GM19023 (cell line): ENCODE measurements at regions not wholly inside any gene's neighbourhood (a gene's known extent, or its start where the extent isn't known, plus 50 kb on each side); places are given as distances from the start of the nearest gene placed in this dataset.
"Not testable (repeated sequence)": the region's sequence is repeated elsewhere in the genome, so short reads cannot be mapped to it uniquely, and the experiment has no call there.

Source experiments
- ATAC-seq: cut with Tn5 transposase; IDR thresholded peaks from one replicate; pipeline ENCODE4 v1.9.1; 2021; ENCODE audit warnings: mild to moderate bottlenecking, moderate library complexity; ENCODE audit not compliant: unreplicated experiment

DNA sequence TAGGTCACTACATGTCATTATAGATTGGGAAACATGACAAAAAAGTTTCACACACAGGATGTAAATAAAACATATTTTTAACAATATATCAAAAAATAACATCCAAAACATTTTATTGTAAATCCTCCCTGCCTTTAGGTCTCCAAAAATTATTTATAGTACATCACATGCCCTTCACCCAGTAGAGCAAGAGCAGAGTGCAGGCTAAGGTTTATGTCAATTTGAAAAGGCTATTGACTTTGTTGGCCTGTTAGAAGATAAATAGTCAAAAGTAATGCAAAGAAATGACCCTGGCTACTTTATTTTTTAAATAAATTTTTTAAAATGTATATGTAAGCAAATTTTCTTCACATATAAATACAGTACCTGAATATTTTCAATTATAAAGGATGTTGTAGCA is 983.7 kb downstream of the RAB28 start:
- ATAC-seq: no peak

DNA sequence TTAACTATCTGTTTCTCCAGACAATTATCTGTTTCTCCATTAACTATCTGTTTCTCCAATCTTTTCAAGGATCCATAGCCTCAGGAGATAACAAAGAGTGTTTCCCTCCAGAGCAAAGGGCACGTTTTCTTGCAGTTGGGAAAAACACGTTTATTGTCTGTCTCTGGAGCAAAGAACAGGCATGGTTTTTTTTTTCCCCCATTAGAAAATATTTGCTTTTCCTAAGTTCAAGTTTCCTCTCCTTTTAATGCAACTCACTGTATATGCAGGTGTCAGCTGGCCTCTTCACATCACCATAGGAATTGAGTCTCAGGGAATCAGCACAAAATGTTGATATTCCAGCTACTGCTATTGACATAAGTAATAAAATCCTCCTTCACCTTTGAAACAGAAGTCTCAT is 984.4 kb downstream of the RAB28 start:
- ATAC-seq: no peak

DNA sequence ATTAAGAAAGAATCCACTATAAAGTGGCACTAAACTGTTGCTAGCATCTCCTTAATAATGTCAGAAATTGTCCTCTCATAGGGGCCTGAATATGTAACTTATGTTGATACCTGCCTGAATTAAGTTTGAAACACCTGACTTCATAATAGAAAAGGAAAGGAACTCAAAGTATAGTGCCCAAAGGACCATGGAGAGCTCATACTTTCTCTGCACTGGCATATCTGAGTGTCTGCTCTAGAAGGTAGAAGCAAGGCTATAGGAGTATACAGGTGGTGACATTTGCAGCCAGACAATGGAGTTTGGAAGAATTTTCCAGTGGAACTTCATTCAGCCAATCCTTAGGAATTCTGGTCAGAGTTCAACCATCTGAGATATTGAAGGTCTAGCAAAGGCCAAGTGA is 988.9 kb downstream of the RAB28 start:
- ATAC-seq: no peak

DNA sequence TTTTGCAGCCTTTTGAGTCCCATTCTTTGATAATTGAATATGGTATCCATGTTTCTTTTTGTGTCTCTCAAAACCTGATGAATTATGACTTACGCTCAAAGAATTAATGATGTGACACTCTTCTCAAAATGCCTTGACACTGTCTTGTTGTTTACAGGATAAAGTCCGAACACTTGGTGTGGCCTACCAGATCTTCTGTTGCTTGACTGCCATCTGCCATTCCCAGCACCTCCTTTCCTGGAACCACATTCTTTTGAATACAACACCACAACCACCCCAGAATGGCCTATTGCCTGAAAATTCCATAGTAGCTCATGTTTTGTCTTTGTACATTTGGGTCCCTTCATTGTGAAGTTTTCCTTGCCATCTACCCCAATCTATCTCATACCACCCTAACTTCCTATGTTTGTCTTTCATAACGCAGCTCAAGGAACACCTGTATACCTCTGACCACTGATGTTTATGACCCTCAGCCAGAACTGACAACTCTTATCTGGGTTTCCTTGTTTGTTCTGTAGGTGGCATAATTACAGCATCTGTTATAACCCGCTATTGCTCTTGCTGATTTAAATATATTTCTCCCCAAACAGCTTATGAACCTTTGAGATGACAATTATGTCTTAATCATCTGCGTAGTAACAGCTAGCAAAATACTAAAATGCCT is 991.3 kb downstream of the RAB28 start:
- no peak for ATAC-seq

DNA sequence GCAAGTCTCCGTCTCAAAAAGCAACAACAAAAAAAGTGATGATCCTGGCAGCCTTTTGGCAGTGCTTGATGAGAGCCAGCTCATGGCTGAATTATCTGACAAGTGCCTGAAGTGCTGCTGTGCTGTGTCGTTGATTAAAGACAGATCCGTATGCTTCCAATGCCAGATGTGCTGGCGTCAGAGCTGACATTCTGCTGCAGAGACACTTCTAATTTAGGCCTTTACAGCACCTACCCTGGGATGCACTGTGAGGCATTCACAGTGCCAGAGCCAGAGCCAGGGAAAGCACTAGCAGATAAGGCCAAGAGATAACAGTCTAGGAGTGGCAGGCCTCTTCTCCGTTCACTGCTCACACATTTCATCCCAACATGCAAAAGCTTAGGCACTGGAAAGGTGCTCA is 995.5 kb downstream of the RAB28 start:
- no peak for ATAC-seq

DNA sequence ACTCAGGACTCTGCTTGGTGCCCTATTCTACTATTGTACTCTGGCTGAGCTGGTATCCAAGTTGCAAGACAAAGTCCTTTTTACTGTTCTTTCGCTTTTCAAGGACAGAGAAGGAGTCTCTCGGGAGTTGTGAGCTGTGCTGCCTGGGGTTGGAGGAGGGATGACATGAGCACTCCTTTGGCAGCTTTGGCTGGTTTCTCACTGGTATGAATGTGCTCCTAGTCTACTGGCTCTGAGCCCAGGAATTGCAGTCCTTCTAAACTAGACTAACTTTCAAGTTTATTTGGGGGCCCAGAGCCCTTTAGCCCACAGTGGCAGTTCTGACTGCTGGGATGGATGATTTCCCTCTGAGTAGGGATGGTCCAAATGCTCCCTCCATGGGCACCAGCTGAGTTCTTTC is 997.1 kb downstream of the RAB28 start:
- ATAC-seq: no peak

DNA sequence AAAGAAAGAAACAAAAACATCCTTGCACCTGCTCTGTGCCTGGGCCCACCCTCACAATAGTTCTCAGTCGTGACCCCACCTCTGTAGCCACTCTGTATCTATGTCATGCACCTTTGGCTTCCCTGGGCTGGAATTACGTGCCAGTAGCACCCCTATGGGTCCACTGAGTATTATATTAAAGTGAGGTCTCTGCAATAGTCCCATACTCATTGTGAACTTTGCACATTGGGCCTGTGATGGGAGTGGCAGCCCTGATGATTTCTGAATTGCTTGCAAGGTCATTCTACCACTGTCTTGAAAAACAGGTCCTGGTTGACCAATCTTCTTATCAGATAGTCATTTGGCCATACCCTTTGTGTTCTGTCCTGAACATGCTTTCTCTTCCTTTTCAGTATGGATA is 1012.1 kb downstream of the RAB28 start:
- no peak for ATAC-seq

DNA sequence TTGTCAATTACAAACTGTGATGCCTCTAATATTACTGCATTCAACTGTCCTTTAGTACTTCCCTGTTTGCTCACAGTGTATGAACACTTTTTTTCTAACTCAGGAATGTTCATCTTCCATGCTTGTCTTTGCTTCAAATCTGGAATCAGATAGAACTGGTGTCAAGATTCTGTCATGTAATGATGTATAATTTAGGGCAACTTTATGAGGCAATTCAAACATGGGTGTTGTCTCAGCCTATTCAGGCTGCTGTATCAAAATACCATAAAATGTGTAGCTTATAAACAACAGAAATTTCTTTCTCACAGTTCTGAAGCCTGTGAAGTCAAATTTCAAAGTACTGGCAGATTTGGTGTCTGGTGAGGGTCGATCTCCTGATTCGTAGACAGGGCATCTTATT is 1012.9 kb downstream of the RAB28 start:
- ATAC-seq: no peak

DNA sequence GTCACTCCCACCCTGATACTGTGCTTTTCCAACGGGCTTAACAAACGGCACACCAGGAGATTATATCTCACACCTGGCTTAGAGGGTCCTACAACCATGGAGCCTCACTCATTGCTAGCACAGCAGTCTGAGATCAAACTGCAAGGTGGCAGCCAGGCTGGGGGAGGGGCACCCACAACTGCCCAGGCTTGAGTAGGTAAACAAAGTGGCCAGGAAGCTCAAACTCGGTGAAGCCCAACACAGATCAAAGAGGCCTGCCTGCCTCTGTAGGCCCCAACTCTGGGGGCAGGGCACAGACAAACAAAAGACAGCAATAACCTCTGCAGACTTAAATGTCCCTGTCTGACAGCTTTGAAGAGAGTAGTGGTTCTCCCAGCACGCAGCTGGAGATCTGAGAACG is 1022.6 kb downstream of the RAB28 start:
- not testable (repeated sequence) for ATAC-seq

DNA sequence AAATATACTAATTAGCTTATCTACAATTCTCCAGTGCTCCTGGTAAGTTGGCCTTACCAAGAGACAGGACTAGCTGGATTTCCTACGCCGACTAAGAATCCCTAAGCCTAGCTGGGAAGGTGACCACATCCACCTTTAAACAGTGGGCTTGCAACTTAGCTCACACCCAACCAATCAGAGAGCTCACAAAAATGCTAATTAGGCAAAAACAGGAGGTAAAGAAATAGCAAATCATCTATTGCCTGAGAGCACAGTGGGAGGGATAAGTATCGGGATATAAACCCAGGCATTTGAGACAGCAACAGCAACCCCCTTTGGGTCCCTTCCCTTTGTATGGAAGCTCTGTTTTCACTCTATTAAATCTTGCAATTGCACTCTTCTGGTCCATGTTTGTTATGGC is 1025.0 kb downstream of the RAB28 start:
- no peak for ATAC-seq

DNA sequence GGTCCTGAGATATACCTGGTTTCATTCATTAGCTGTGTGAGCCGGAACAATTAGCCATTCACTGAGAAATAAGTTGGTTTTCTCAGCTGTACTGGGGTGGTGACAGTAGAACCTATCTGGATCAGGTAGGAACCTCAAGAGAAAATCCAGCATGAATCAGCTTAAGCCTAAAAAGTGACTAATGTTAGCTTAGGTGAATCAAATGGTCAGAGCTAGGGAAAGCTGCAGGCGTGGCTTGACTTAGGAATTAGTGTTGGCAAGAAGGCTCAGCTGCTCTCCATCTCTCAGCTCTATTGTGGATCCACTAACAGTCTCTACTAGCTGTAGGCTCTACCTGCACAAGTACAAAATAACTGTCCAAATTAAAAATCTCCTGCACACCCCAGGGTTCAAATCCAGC is 1025.5 kb downstream of the RAB28 start:
- no peak for ATAC-seq

DNA sequence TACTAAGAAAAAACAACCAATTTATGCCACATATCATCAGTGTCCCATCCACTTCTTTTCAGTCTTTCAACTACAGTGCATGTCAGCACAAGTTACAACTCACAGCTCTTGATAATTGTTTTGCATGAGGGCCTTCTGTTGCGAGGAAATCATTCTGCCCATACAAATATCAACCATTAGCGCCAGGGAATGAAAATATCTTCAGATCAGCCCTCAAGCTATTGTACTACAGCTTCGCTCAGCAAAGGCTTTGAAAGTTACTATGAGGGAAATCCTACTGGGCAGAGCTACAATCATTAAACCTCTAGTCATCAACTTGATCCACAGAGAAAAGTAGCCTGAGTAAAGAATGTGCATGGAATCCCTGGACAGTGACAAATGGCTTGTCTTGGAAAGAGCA is 1023.6 kb upstream of the HS3ST1 start:
- ATAC-seq: no peak

DNA sequence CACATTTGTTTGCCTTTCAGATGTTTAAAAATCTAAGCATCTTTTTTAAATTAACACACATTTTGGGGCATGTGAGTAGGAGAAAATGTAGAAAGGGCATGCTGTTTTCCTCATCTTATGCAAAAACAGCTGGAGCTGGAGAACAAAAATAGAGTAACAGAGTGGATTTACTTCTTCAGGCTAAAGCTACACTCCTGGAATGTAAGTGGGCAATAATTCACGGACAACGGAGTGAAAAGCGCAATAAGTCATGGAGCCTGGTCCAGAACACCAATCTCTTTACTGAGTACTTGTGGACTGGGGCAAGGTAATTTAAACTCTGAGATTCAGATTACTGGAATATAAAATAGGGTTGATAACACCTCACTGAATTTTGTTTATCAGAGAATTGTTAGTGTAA is 1018.8 kb upstream of the HS3ST1 start:
- no peak for ATAC-seq

DNA sequence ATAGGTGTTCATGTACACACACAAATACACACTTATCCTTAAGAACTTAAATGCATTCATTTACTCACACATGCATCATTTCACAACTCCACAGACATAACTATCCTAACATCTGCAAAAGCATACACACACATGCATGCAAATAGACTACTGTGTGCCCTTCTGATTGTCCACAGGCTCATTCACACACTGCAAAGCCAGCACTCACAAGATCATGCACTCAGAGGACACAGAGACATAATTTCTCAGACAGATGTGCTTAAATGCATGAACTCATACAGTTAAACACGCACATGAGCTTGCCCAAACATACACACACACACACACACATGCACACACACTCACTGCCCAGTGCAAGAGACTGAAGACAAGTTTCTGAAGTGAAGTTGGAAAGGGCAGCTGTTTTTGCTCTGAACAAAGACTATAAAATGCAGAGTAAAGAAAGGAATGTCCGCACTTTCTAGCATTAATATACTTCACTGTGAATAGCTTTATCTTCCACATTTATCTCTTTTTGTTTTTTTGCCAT is 1018.0 kb upstream of the HS3ST1 start:
- ATAC-seq: no peak

DNA sequence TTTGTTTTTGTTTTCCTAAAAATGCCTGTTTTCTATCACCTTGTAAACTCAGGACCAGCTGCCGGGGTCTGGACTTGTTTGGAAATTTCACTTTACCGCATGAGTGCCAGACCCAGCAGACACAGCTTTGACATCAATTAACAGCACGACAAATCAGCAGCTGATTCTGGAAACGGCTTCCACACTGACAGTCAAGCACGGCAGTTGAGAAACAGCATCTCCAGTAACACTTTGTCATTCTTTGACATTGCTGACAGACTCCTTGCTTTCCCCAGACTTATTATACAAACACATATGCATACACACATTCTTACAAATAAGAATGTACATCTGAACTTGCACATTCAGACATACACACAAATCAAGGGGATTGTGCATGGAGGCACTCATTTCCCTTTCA is 1017.6 kb upstream of the HS3ST1 start:
- no peak for ATAC-seq

DNA sequence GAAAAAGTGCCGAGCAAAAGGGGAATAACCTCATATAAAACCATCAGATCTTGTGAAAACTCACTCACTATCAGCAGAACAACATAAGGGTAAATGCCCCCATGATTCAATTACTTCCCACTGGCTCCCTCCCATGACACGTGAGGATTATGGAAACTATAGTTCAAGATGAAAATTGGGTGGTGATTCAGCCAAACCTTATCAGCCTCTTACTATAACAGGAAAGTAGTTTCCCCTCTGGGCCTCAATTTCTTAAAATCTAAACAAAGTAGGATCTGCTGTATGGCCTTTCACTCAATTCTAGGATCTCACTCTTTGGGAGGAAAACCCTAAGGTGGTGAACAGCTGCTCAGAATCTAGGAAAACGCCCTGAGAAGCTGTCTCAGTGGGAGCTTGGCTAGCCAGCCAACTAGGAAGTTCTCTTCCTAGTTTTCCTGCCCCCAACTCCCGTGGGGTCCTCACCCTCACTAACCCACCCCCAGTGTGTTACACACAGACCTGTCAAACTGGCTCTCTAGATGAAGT is 1017.1 kb upstream of the HS3ST1 start:
- no peak for ATAC-seq

DNA sequence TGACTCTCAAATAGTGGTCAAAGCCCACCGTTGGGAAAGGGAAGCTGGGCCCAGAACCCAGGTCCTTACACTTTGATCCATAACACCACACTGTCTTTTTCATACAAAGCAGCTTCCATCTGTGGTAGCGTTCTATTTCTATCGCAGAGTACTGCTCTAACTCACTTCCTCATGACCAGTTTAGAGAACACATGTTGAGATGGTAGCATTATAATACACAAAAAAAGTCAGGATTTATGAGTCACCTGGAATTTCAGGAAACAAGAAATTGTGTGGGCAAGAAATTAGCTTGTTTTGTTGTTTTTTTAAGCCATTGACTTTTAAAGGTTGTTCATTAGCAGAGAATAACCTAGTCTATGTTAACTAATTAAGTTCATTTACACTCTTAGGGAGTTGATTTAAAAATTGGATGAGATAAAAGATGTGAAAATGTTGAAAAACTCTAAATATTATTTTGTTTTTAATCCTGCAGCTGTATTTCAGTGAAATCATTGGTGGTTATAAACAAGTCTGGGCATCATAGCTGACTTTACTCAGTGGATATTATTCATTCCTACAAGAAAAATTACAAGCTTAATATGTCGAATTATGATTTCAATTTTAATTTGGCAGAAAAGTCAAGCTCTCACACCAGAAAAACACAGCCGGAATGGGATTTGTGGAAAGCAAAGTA is 1011.1 kb upstream of the HS3ST1 start:
- no peak for ATAC-seq

DNA sequence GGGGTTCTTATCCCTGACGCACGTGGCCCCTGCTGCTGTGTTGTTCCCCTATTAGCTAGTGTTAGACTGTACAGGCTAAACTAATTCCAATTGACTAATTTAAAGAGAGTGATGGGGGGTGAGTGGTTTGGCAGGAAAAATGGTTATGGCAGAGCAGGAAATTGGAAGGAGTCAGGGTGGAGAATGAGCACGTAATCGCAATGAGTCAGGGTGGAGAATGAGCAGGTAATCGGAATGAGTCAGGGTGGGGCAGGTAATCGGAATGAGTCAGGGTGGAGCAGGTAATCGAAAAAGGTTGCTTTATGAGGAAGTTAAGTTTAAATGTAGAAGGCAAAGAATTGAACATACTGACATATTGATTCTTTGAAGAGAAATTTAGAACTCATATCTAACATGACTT is 1002.6 kb upstream of the HS3ST1 start:
- not testable (repeated sequence) for ATAC-seq

DNA sequence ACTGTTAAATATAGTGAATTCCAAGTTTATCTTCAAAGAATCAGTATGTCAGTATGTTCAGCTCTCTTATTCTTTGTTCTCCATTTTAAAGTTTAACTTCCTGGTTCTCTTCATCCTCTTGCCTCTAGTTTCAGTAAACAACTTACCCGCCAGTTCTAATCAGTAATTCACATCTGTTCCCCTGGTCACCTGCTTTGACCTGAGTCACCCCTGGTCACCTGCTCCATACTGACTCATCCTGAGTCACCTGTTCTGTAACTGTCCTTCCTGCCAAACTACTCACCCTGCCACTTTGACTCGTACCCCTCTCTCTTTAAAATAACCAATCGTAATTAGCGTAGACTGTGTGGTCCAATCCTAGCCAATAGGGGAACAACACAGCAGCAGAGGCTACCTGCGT is 992.7 kb upstream of the HS3ST1 start:
- ATAC-seq: no peak

DNA sequence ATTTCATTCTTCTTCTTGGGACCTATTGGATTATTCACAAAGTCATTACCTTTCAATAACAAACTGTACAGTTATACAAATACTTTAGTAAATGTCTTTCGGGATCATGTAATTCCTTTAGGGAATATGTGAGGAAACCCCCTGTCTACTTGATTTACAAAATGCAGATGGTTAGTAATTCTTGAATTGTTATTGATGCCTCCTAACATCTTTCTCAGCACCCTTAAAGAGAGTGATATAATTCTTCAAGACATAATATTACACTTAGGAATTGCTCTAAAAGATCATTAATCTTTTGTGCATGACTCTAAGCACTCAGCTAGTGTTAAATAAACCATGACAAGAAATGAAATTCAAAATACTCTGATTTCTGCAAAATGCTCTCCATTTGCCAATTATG is 988.1 kb upstream of the HS3ST1 start:
- no peak for ATAC-seq

DNA sequence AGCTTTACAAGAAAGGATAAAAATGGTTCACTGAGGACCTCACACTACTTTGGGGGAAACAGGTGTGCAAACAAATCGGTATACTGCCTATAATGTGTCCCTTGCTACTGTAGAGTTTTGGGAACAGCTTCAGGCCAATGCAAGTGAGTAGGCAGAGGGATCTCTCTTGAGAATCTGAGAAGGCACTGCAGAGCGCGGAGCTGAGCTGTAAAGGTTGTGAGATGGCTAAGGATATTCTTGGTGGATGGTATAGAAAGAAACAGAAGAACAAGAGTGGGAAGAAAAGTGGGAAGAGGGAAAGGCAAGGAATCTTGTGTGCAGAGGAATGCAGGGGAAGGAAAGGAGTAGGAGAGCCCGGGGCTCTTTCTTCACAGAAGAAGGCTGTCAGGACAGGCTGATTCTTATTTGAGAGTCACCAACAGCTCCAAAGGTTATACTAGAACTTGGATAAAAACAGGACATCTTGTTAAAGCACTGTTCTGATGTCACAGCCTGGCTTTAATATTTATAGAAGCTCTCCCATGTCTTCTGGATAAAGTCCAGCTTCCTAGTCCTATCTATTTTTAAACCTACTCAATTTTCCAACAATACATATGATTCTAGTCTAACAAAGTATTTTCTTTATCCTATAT is 985.6 kb upstream of the HS3ST1 start:
- no peak for ATAC-seq

DNA sequence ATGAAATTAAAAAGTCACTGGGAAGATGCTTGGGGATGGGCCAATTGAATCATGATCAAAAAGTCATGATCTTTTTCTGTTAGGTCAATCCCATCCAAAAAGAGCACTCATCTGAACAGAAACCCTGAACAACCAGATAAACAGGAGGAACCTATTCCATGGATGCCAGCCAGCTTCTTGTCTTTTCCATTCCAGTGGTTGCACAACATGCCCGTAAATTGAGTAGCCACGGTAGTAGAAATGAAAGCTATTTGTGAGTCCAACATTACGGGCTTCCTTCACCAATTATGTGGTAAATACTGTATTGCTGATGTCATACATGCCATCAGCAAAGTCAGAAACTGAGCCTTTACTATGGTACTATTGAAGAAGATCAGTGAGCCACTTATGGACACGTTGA is 982.4 kb upstream of the HS3ST1 start:
- ATAC-seq: no peak
